Coronary artery (tissue), 2 donors: ENCODE measurements at regions not wholly inside any gene's neighbourhood (a gene's known extent, or its start where the extent isn't known, plus 50 kb on each side); places are given as distances from the start of the nearest gene placed in this dataset.

Experiments
- DNase-seq: peaks from one replicate; pipeline ENCODE4 v3.0.0-alpha.2; 2017; ENCODE audit warnings: low spot score
- H3K27ac ChIP-seq, 2 donors: fragments of 200-600 bp; sonication (generic); one replicate each; pipeline ENCODE4 v1.5.1; 2016 to 2019
- H3K4me3 ChIP-seq: fragments of 200-600 bp; sonication (generic); 2 replicates; pipeline ENCODE4 v1.5.1; 2016; ENCODE audit warnings: mild to moderate bottlenecking, moderate library complexity
- CTCF ChIP-seq: fragments of 200-600 bp; sonication (generic); IDR thresholded peaks from one replicate; pipeline ENCODE4 v1.5.1; 2019; ENCODE audit warnings: antibody characterized with exemption

- no peak for DNase-seq
- H3K27ac ChIP-seq: no peak overlapping the region
- H3K4me3 ChIP-seq: no peak overlapping the region
- no peak for TF ChIP-seq CTCF
Measured at GRCh38 chr6:67863346-67863745, 771.7 kb upstream of the ADGRB3 start.

- TF ChIP-seq CTCF: no peak
- H3K4me3 ChIP-seq: no peak overlapping the region
- DNase-seq: no peak
- H3K27ac ChIP-seq: no peak overlapping the region
Measured at GRCh38 chr6:67854098-67854497, 781.0 kb upstream of the ADGRB3 start.

GRCh38 chr6:67839818-67840217 lies 795.3 kb upstream of the ADGRB3 start:
- no peak overlapping the region for H3K4me3 ChIP-seq
- TF ChIP-seq CTCF: no peak
- DNase-seq: no peak
- H3K27ac ChIP-seq: no peak overlapping the region

GRCh38 chr6:67825201-67825895 lies 809.7 kb upstream of the ADGRB3 start:
- TF ChIP-seq CTCF: no peak
- no peak overlapping the region for H3K27ac ChIP-seq
- no peak for DNase-seq
- H3K4me3 ChIP-seq: no peak overlapping the region

GRCh38 chr6:67818322-67818721 lies 816.8 kb upstream of the ADGRB3 start:
- DNase-seq: no peak
- Histone ChIP-seq H3K27ac (no peak overlapping the region), H3K4me3 (no peak overlapping the region)
- no peak for TF ChIP-seq CTCF

- DNase-seq: no peak
Measured at GRCh38 chr6:67815623-67816022, 819.5 kb upstream of the ADGRB3 start.

More at GRCh38 chr6:67815623-67816022, 819.5 kb upstream of the ADGRB3 start:
- H3K27ac ChIP-seq: no peak overlapping the region
- no peak overlapping the region for H3K4me3 ChIP-seq
- TF ChIP-seq CTCF: no peak
